Islet precursor cell (in vitro differentiated cells): ENCODE measurements at regions not wholly inside any gene's neighbourhood (a gene's known extent, or its start where the extent isn't known, plus 50 kb on each side); places are given as distances from the start of the nearest gene placed in this dataset.
"Not testable (repeated sequence)": the region's sequence is repeated elsewhere in the genome, so short reads cannot be mapped to it uniquely, and the experiment has no call there.

Experiments
- DNase-seq: peaks from one replicate; pipeline ENCODE4 v3.0.0-alpha.2; 2018

- no peak for DNase-seq
These were observed 157.3 kb upstream of the CHAC2 start for GRCh38 chr2:53610260-53610659.

GRCh38 chr2:53609551-53609950 is 158.1 kb upstream of the CHAC2 start:
- DNase-seq: no peak

GRCh38 chr2:53608293-53608692 is 159.3 kb upstream of the CHAC2 start:
- DNase-seq: no peak

- no peak for DNase-seq
These were observed 166.8 kb upstream of the CHAC2 start for GRCh38 chr2:53600815-53601214.

- DNase-seq: not testable (repeated sequence)
These were observed 180.6 kb upstream of the CHAC2 start for GRCh38 chr2:53586733-53587612.

GRCh38 chr2:53584986-53585385 is 182.6 kb upstream of the CHAC2 start:
- peak; percentile 88 for DNase-seq

GRCh38 chr2:53583583-53583982 is 184.0 kb upstream of the CHAC2 start:
- no peak for DNase-seq

- no peak for DNase-seq
These were observed 185.0 kb upstream of the CHAC2 start for GRCh38 chr2:53582556-53582955.

GRCh38 chr2:53576166-53576565 is 191.4 kb upstream of the CHAC2 start:
- DNase-seq: no peak

GRCh38 chr2:53575721-53576124 is 191.9 kb upstream of the CHAC2 start:
- no peak for DNase-seq

GRCh38 chr2:53572696-53573095 is 194.9 kb upstream of the CHAC2 start:
- no peak for DNase-seq

- DNase-seq: no peak
These were observed 197.5 kb upstream of the CHAC2 start for GRCh38 chr2:53569957-53570727.

- no peak for DNase-seq
These were observed 199.1 kb upstream of the CHAC2 start for GRCh38 chr2:53568469-53568868.

GRCh38 chr2:53567073-53567472 is 200.5 kb upstream of the CHAC2 start:
- DNase-seq: no peak

GRCh38 chr2:53562407-53562806 is 205.2 kb upstream of the CHAC2 start:
- DNase-seq: no peak

- no peak for DNase-seq
These were observed 206.4 kb upstream of the CHAC2 start for GRCh38 chr2:53561155-53561554.

- no peak for DNase-seq
These were observed 208.2 kb upstream of the CHAC2 start for GRCh38 chr2:53559302-53559966.

- no peak for DNase-seq
These were observed 208.7 kb upstream of the CHAC2 start for GRCh38 chr2:53558867-53559266.

GRCh38 chr2:53549497-53549896 is 218.1 kb upstream of the CHAC2 start:
- no peak for DNase-seq

GRCh38 chr2:53545604-53546003 is 222.0 kb upstream of the CHAC2 start:
- DNase-seq: no peak

- no peak for DNase-seq
These were observed 222.6 kb upstream of the CHAC2 start for GRCh38 chr2:53544871-53545558.

GRCh38 chr2:53543083-53543482 is 224.5 kb upstream of the CHAC2 start:
- DNase-seq: no peak
